K562 (cell line): ENCODE measurements at regions not wholly inside any gene's neighbourhood (a gene's known extent, or its start where the extent isn't known, plus 50 kb on each side); places are given as distances from the start of the nearest gene placed in this dataset.

Source experiments
- ATAC-seq: fragments of 200-7000 bp; cut with Tn5 transposase; 3 replicates; pipeline ENCODE4 v1.9.1; 2020; ENCODE audit warnings: moderate library complexity
- BruUV-seq: library from RNA; stranded (reverse); fragments of 400-500 nt; replicated peaks from 2 replicates; lab custom pipeline; 2021; lab: Mats Ljungman, UMichigan
- CTCF ChIA-PET: fragments of 300-600 bp; formaldehyde crosslinking; extraction: SDS; loops from one replicate; lab custom pipeline; 2021; ENCODE audit warnings: low intra/inter-chr PET ratio; lab: Yijun Ruan, JAX
- POLR2A ChIA-PET: fragments of 300-600, 350-650 bp; sonication (Branson Sonifier 250); formaldehyde crosslinking; extraction: SDS; loops from one replicate; lab custom pipeline; 2021; ENCODE audit warnings: antibody characterized with exemption, inconsistent platforms; lab: Yijun Ruan, JAX
- DNase-seq, 4 experiments: peaks; one replicate each; pipeline versions ENCODE4 v3.0.0 to v3.0.0-alpha.2; 2011 to 2018; ENCODE audit warnings: low spot score in 3 of 4, mixed read lengths in 3 of 4; ENCODE audit errors: extremely low read depth in 1 of 4
- FAIRE-seq: peaks from 2 replicates; lab custom pipeline; 2011; peaks lifted over from hg19 to GRCh38; lab: Jason Lieb, UNC
- H2AFZ ChIP-seq: 2 replicates; pipeline ENCODE4 v1.6.0; 2011; ENCODE audit warnings: low read depth, low read length, control low read depth, inconsistent platforms
- H3K27ac ChIP-seq: fragments of 200-600 bp; 3 replicates; pipeline ENCODE4 v1.8.0; 2011; ENCODE audit warnings: low read depth, mild to moderate bottlenecking, control low read depth, inconsistent platforms, low read length, moderate library complexity, mixed read lengths; ENCODE audit errors: extremely low read depth
- H3K27me3 ChIP-seq, 2 experiments: fragments of 300-600 bp in 1 of 2; 2 replicates in 1 of 2; 3 replicates in 1 of 2; pipeline versions ENCODE4 v1.6.0 to v1.8.0; 2011; ENCODE audit warnings: inconsistent platforms in 2 of 2, low read length in 2 of 2, mild to moderate bottlenecking in 1 of 2, mixed read lengths in 1 of 2, moderate library complexity in 1 of 2; ENCODE audit not compliant: control insufficient read depth in 2 of 2, insufficient read depth in 2 of 2
- H3K36me3 ChIP-seq: fragments of 300-600 bp; 3 replicates; pipeline ENCODE4 v1.8.0; 2011; ENCODE audit warnings: mild to moderate bottlenecking, low read length, inconsistent platforms; ENCODE audit not compliant: control insufficient read depth, insufficient read depth
- H3K4me1 ChIP-seq, 2 experiments: fragments of 200-600 bp in 1 of 2; replicated peaks in 1 of 2; 2 replicates in 1 of 2; 3 replicates in 1 of 2; pipeline versions ENCODE4 v1.5.1 to v1.8.0; 2011; ENCODE audit warnings: inconsistent platforms in 2 of 2, low read length in 2 of 2, mild to moderate bottlenecking in 1 of 2, mixed read lengths in 1 of 2, moderate library complexity in 1 of 2; ENCODE audit not compliant: control insufficient read depth in 2 of 2, insufficient read depth in 2 of 2
- H3K4me2 ChIP-seq: 2 replicates; pipeline ENCODE4 v1.6.1; 2011; ENCODE audit warnings: low read length, control low read depth, inconsistent platforms, mixed read lengths; ENCODE audit not compliant: insufficient read depth
- H3K4me3 ChIP-seq: fragments of 200-600 bp; sonication (generic), shearing (Covaris generic); 2 replicates; pipeline ENCODE4 v1.5.1; 2016; ENCODE audit warnings: control low read depth, inconsistent platforms
- H3K79me2 ChIP-seq: fragments of 200-600 bp; 3 replicates; pipeline ENCODE4 v1.8.0; 2011; ENCODE audit warnings: low read length, inconsistent platforms; ENCODE audit not compliant: control insufficient read depth, insufficient read depth
- H3K9ac ChIP-seq, 2 experiments: 2 replicates each; pipeline versions ENCODE4 v1.6.0 to v1.6.1; 2011; ENCODE audit warnings: low read depth in 2 of 2, low read length in 2 of 2, control low read depth in 1 of 2, inconsistent platforms in 1 of 2, mild to moderate bottlenecking in 1 of 2, mixed read lengths in 1 of 2; ENCODE audit not compliant: insufficient read depth in 1 of 2
- H3K9me1 ChIP-seq: one replicate; pipeline ENCODE4 v1.6.0; 2011; ENCODE audit warnings: inconsistent platforms, mild to moderate bottlenecking, low read length, moderate library complexity; ENCODE audit not compliant: control insufficient read depth, insufficient read depth
- H3K9me3 ChIP-seq: replicated peaks from 2 replicates; pipeline ENCODE4 v1.5.1; 2011; ENCODE audit warnings: low read depth, low read length, inconsistent platforms; ENCODE audit not compliant: control insufficient read depth, insufficient read depth
- H4K20me1 ChIP-seq: replicated peaks from 2 replicates; pipeline ENCODE4 v1.6.1; 2011; ENCODE audit warnings: low read length, inconsistent platforms, mixed read lengths; ENCODE audit not compliant: control insufficient read depth, insufficient read depth
- WGBS: fragments of 100-300 bp; shearing (Covaris generic); methylation state at CpG from one replicate; pipeline ENCODE4 v1.1.6; 2016; ENCODE audit warnings: low coverage, mixed read lengths; ENCODE audit not compliant: insufficient coverage; ENCODE audit errors: missing lambda C conversion rate; 5-methylcytosine and 5-hydroxymethylcytosine counted together
- in situ Hi-C: fragments of 300-500 bp; cut with MboI; formaldehyde crosslinking; loops from 4 replicates; pipeline ENCODE4 v1.15.0; 2018; ENCODE audit warnings: inconsistent platforms, mixed read lengths
- intact Hi-C: fragments of 100-400 bp; cut with micrococcal nuclease; formaldehyde crosslinking; loops from 2 replicates; pipeline ENCODE4 v1.14.2; 2022
- TF ChIP-seq, protein P1 (sequence below): sonication (generic); formaldehyde crosslinking; IDR thresholded peaks from 2 replicates; pipeline ENCODE4 v1.4.0; 2020; ENCODE audit warnings: mild to moderate bottlenecking, missing genetic modification reagents
- TF ChIP-seq, protein P2 (sequence below), 2 experiments: fragments of 450-650 bp; formaldehyde crosslinking in 1 of 2; IDR thresholded peaks; 2 replicates each; pipeline versions ENCODE4 v1.4.0 to v1.6.1; 2014 to 2020; ENCODE audit warnings: mild to moderate bottlenecking in 2 of 2, borderline replicate concordance in 1 of 2, low read depth in 1 of 2

DNA sequence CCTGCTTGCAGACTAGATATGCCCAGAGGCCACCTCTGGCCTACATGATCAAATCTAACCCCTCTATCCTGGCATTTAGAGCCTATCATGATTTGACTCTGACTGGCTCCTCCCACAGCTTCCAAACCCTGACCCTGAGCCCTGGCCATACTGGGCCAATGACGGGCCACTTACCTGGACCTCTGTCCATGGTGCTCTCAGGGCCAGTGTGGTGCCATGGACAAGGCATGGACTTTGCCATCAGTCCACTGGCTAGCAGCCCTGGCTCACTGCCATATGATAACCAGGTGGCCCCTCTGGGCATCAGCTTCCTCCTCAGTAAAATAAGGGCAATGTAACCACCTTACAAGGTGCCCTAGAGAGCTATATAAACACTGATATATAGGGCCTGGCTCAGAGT lies 713.4 kb downstream of the PTPRU start:
- no peak overlapping the region for H3K9ac ChIP-seq
- H3K4me1 ChIP-seq, result no peaks in the 10 kb centered on the region
- no peak overlapping the region for H2AFZ ChIP-seq
- in situ Hi-C loops (no loop called here), intact Hi-C loops (no loop called here)
- no peak overlapping the region for H3K27ac ChIP-seq
- FAIRE-seq, result no peak
- ChIA-PET POLR2A (no interaction called here), CTCF (no interaction called here)
- H3K9me1 ChIP-seq, result no peaks in the 10 kb centered on the region
- BruUV-seq, result no TSS peak
- no peak overlapping the region for H3K4me2 ChIP-seq
- 0% methylated on average over 1 of the region's 1 CpG for WGBS
- H3K79me2 ChIP-seq, result no peaks in the 10 kb centered on the region
- DNase-seq, result no peak
- TF ChIP-seq, protein P1, sequence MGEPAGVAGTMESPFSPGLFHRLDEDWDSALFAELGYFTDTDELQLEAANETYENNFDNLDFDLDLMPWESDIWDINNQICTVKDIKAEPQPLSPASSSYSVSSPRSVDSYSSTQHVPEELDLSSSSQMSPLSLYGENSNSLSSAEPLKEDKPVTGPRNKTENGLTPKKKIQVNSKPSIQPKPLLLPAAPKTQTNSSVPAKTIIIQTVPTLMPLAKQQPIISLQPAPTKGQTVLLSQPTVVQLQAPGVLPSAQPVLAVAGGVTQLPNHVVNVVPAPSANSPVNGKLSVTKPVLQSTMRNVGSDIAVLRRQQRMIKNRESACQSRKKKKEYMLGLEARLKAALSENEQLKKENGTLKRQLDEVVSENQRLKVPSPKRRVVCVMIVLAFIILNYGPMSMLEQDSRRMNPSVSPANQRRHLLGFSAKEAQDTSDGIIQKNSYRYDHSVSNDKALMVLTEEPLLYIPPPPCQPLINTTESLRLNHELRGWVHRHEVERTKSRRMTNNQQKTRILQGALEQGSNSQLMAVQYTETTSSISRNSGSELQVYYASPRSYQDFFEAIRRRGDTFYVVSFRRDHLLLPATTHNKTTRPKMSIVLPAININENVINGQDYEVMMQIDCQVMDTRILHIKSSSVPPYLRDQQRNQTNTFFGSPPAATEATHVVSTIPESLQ (CRISPR knock-in tag), result no peak
- TF ChIP-seq, protein P2, sequence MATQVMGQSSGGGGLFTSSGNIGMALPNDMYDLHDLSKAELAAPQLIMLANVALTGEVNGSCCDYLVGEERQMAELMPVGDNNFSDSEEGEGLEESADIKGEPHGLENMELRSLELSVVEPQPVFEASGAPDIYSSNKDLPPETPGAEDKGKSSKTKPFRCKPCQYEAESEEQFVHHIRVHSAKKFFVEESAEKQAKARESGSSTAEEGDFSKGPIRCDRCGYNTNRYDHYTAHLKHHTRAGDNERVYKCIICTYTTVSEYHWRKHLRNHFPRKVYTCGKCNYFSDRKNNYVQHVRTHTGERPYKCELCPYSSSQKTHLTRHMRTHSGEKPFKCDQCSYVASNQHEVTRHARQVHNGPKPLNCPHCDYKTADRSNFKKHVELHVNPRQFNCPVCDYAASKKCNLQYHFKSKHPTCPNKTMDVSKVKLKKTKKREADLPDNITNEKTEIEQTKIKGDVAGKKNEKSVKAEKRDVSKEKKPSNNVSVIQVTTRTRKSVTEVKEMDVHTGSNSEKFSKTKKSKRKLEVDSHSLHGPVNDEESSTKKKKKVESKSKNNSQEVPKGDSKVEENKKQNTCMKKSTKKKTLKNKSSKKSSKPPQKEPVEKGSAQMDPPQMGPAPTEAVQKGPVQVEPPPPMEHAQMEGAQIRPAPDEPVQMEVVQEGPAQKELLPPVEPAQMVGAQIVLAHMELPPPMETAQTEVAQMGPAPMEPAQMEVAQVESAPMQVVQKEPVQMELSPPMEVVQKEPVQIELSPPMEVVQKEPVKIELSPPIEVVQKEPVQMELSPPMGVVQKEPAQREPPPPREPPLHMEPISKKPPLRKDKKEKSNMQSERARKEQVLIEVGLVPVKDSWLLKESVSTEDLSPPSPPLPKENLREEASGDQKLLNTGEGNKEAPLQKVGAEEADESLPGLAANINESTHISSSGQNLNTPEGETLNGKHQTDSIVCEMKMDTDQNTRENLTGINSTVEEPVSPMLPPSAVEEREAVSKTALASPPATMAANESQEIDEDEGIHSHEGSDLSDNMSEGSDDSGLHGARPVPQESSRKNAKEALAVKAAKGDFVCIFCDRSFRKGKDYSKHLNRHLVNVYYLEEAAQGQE (IDR thresholded peaks at IDR 0.05; ENCODE audit: borderline replicate concordance), result peak; percentile 37; the same call in 1 of the 2 replicates
- TF ChIP-seq, protein P2 (CRISPR knock-in tag; IDR thresholded peaks at IDR 0.05; ENCODE audit: low read depth), result no peak
- ATAC-seq, result no peak
- no peaks in the 10 kb centered on the region for H3K36me3 ChIP-seq
- H3K4me3 ChIP-seq, result no peak overlapping the region
- H3K9me3 ChIP-seq, result no peaks in the 10 kb centered on the region
- no peaks in the 10 kb centered on the region for H3K27me3 ChIP-seq
- H4K20me1 ChIP-seq, result no peaks in the 10 kb centered on the region
